CD14-positive monocyte (primary cell): ENCODE measurements at regions not wholly inside any gene's neighbourhood (a gene's known extent, or its start where the extent isn't known, plus 50 kb on each side); places are given as distances from the start of the nearest gene placed in this dataset.

Source experiments
- DNase-seq, 3 donors: peaks; one replicate each; pipeline ENCODE4 v3.0.0-alpha.2; 2011 to 2022
- H2AFZ ChIP-seq: 2 replicates; pipeline ENCODE4 v1.6.0; 2012; ENCODE audit warnings: mild to moderate bottlenecking, low read depth, low read length, inconsistent platforms; ENCODE audit not compliant: insufficient read depth, poor library complexity, severe bottlenecking
- H3K27ac ChIP-seq, 2 donors: 1 replicate in 1 of 2; 2 replicates in 1 of 2; pipeline ENCODE4 v1.5.1; 2012 to 2013; ENCODE audit warnings: low read length in 2 of 2, control low read depth in 1 of 2, inconsistent platforms in 1 of 2, low read depth in 1 of 2, mild to moderate bottlenecking in 1 of 2
- H3K27me3 ChIP-seq, 2 donors: one replicate each; pipeline versions ENCODE4 v1.6.0 to v1.6.1; 2011 to 2013; ENCODE audit warnings: low read length in 2 of 2; ENCODE audit not compliant: control insufficient read depth in 2 of 2, insufficient read depth in 2 of 2
- H3K36me3 ChIP-seq, 2 donors: replicated peaks in 1 of 2; 1 replicate in 1 of 2; 2 replicates in 1 of 2; pipeline versions ENCODE4 v1.5.1 to v1.6.1; 2012 to 2013; ENCODE audit warnings: low read length in 2 of 2, control low read depth in 1 of 2, inconsistent platforms in 1 of 2, mild to moderate bottlenecking in 1 of 2; ENCODE audit not compliant: insufficient read depth in 2 of 2, control insufficient read depth in 1 of 2
- H3K4me1 ChIP-seq, 2 donors: 1 replicate in 1 of 2; 2 replicates in 1 of 2; pipeline versions ENCODE4 v1.5.1 to v1.6.1; 2012 to 2013; ENCODE audit warnings: low read length in 2 of 2, control low read depth in 1 of 2, inconsistent platforms in 1 of 2, mild to moderate bottlenecking in 1 of 2, moderate library complexity in 1 of 2; ENCODE audit not compliant: insufficient read depth in 2 of 2, control insufficient read depth in 1 of 2
- H3K4me2 ChIP-seq: replicated peaks from 2 replicates; pipeline ENCODE3; 2012; ENCODE audit warnings: low read length, moderate library complexity, mild to moderate bottlenecking; ENCODE audit not compliant: poor library complexity, severe bottlenecking; ENCODE audit errors: extremely low read depth
- H3K4me3 ChIP-seq, 3 experiments: fragments of 200-600 bp in 1 of 3; sonication (generic) in 1 of 3; replicated peaks in 1 of 3; 1 replicate in 2 of 3; 2 replicates in 1 of 3; pipeline ENCODE4 v1.5.1; 2011 to 2013; ENCODE audit warnings: low read length in 3 of 3, mild to moderate bottlenecking in 3 of 3, control low read depth in 2 of 3, low read depth in 2 of 3, inconsistent platforms in 1 of 3, moderate library complexity in 1 of 3
- H3K79me2 ChIP-seq: 2 replicates; pipeline ENCODE4 v1.6.0; 2012; ENCODE audit warnings: mild to moderate bottlenecking, control low read depth, inconsistent platforms, low read length, moderate library complexity; ENCODE audit not compliant: insufficient read depth
- H3K9ac ChIP-seq: 2 replicates; pipeline ENCODE4 v1.6.0; 2017; ENCODE audit warnings: low read length, mild to moderate bottlenecking; ENCODE audit not compliant: insufficient read depth, poor library complexity, severe bottlenecking
- H3K9me3 ChIP-seq, 2 donors: replicated peaks in 1 of 2; 1 replicate in 1 of 2; 2 replicates in 1 of 2; pipeline versions ENCODE4 v1.5.1 to v1.6.1; 2012 to 2013; ENCODE audit warnings: low read length in 2 of 2, control low read depth in 1 of 2; ENCODE audit not compliant: control insufficient read depth in 1 of 2, insufficient read depth in 1 of 2
- H4K20me1 ChIP-seq: 2 replicates; pipeline ENCODE4 v1.6.0; 2012; ENCODE audit warnings: mild to moderate bottlenecking, low read length, control low read depth, moderate library complexity; ENCODE audit not compliant: insufficient read depth
- H3K27ac Mint-ChIP-seq, 7 donors: one replicate each; pipeline ENCODE4 v1.8.0; 2020; ENCODE audit warnings: mild to moderate bottlenecking in 7 of 7, mixed read lengths in 7 of 7, moderate library complexity in 6 of 7, inconsistent platforms in 2 of 7
- H3K27me3 Mint-ChIP-seq, 3 donors: one replicate each; pipeline ENCODE4 v1.8.0; 2021 to 2022; ENCODE audit warnings: low read depth in 3 of 3, mild to moderate bottlenecking in 3 of 3, mixed read lengths in 3 of 3, moderate library complexity in 3 of 3, inconsistent platforms in 1 of 3
- H3K36me3 Mint-ChIP-seq, 2 donors: one replicate each; pipeline ENCODE4 v1.8.0; 2020; ENCODE audit warnings: mixed read lengths in 2 of 2, inconsistent platforms in 1 of 2, mild to moderate bottlenecking in 1 of 2
- H3K4me1 Mint-ChIP-seq: one replicate; pipeline ENCODE4 v1.8.0; 2020; ENCODE audit warnings: mild to moderate bottlenecking, mixed read lengths
- H3K4me3 Mint-ChIP-seq, 2 donors: one replicate each; pipeline ENCODE4 v1.8.0; 2020; ENCODE audit warnings: mild to moderate bottlenecking in 2 of 2, mixed read lengths in 2 of 2, moderate library complexity in 1 of 2
- H3K9me3 Mint-ChIP-seq, 7 donors: one replicate each; pipeline ENCODE4 v1.8.0; 2020 to 2022; ENCODE audit warnings: mixed read lengths in 7 of 7, mild to moderate bottlenecking in 6 of 7, moderate library complexity in 6 of 7, inconsistent platforms in 2 of 7
- CTCF ChIP-seq: fragments of 200-600 bp; IDR thresholded peaks from one replicate; pipeline ENCODE4 v1.8.0; 2022; ENCODE audit warnings: antibody characterized with exemption, mild to moderate bottlenecking
- WGBS: methylation state at CpG from one replicate; pipeline ENCODE4 v1.1.5; 2013; ENCODE audit warnings: missing lambda C conversion rate; ENCODE audit not compliant: insufficient coverage; 5-methylcytosine and 5-hydroxymethylcytosine counted together
- intact Hi-C, 2 donors: fragments of 100-400 bp; cut with micrococcal nuclease; formaldehyde crosslinking; loops; one replicate each; pipeline versions ENCODE4 v1.15.0 to v1.15.1; 2023

- H3K9me3 ChIP-seq: no peaks in the 10 kb centered on the region
- no peak overlapping the region for H3K27ac ChIP-seq
- no peak overlapping the region for H3K4me3 Mint-ChIP-seq
- intact Hi-C loops: no loop called here
- no peak overlapping the region for H3K9ac ChIP-seq
- H3K4me1 ChIP-seq: no peaks in the 10 kb centered on the region
- H4K20me1 ChIP-seq: no peaks in the 10 kb centered on the region
- no peaks in the 10 kb centered on the region for H3K9me3 Mint-ChIP-seq
- H3K4me1 Mint-ChIP-seq: no peaks in the 10 kb centered on the region
- no peaks in the 10 kb centered on the region for H3K27me3 ChIP-seq
- DNase-seq: no peak
- H3K36me3 ChIP-seq: no peaks in the 10 kb centered on the region
- H3K27ac Mint-ChIP-seq: no peak overlapping the region
- no peak for TF ChIP-seq CTCF
- WGBS: 90% methylated on average over 2 of the region's 2 CpGs
- H3K36me3 Mint-ChIP-seq: no peaks in the 10 kb centered on the region
- H3K4me3 ChIP-seq: no peak overlapping the region
- no peaks in the 10 kb centered on the region for H3K79me2 ChIP-seq
- no peak overlapping the region for H2AFZ ChIP-seq
- no peak overlapping the region for H3K4me2 ChIP-seq
- peaks cover 0 to 7% (median 0%) of the 10 kb centered on the region in 3 donors for H3K27me3 Mint-ChIP-seq
Measured at GRCh38 chr12:45125997-45126396, 75.1 kb upstream of the DBX2 start.

- Histone ChIP-seq H3K27me3 (no peaks in the 10 kb centered on the region), H3K9ac (no peak overlapping the region), H3K9me3 (no peaks in the 10 kb centered on the region), H2AFZ (no peak overlapping the region), H3K4me3 (no peak overlapping the region), H3K36me3 (no peaks in the 10 kb centered on the region), H3K4me2 (no peak overlapping the region), H3K79me2 (no peaks in the 10 kb centered on the region), H3K27ac (no peak overlapping the region), H3K4me1 (no peaks in the 10 kb centered on the region), H4K20me1 (no peaks in the 10 kb centered on the region)
- Mint-ChIP-seq H3K9me3 (no peaks in the 10 kb centered on the region), H3K27ac (no peak overlapping the region), H3K4me1 (no peaks in the 10 kb centered on the region), H3K4me3 (no peak overlapping the region), H3K36me3 (no peaks in the 10 kb centered on the region), H3K27me3 (peaks cover 0 to 4% (median 0%) of the 10 kb centered on the region in 3 donors)
- DNase-seq: no peak
- no CpG with 5 or more reads among the region's 1 CpG for WGBS
- TF ChIP-seq CTCF: no peak
- intact Hi-C loops: no loop called here
Measured at GRCh38 chr12:45128637-45129036, 77.7 kb upstream of the DBX2 start.
